T-cell (primary cell): ENCODE measurements at regions not wholly inside any gene's neighbourhood (a gene's known extent, or its start where the extent isn't known, plus 50 kb on each side); places are given as distances from the start of the nearest gene placed in this dataset.

Experiments
- ATAC-seq, 4 experiments: fragments of 200-7000 bp in 3 of 4; fragments of 150-1000 bp in 1 of 4; cut with Tn5 transposase; replicated peaks in 1 of 4; 1 replicate in 3 of 4; 2 replicates in 1 of 4; pipeline ENCODE4 v1.10.0; 2021; ENCODE audit warnings: moderate library complexity in 3 of 4, mild to moderate bottlenecking in 2 of 4, moderate number of reproducible peaks in 1 of 4
- CTCF ChIA-PET, 2 donors: fragments of 300-600 bp; sonication (Branson Sonifier 250); formaldehyde crosslinking; loops; one replicate each; lab custom pipeline; 2022; ENCODE audit warnings: antibody characterized with exemption in 2 of 2; lab: Charles Lee
- POLR2A ChIA-PET, 2 donors: fragments of 300-600 bp; sonication (Branson Sonifier 250); formaldehyde crosslinking; loops; one replicate each; lab custom pipeline; 2022; ENCODE audit warnings: antibody characterized with exemption in 2 of 2; lab: Charles Lee
- DNase-seq, 35 experiments: peaks; one replicate each; pipeline versions ENCODE4 v3.0.0 to v3.0.0-alpha.2; 2013 to 2023
- H3K27ac ChIP-seq: one replicate; pipeline ENCODE4 v1.5.1; 2013; ENCODE audit warnings: low read length
- H3K27me3 ChIP-seq, 2 experiments: replicated peaks in 1 of 2; 1 replicate in 1 of 2; 2 replicates in 1 of 2; pipeline versions ENCODE4 v1.6.1 to v1.7.0; 2013; ENCODE audit warnings: low read length in 1 of 2, mixed read lengths in 1 of 2; ENCODE audit not compliant: control insufficient read depth in 2 of 2, insufficient read depth in 2 of 2; ENCODE audit errors: extremely low read depth in 1 of 2
- H3K36me3 ChIP-seq, 2 donors: 1 replicate in 1 of 2; 2 replicates in 1 of 2; pipeline versions ENCODE4 v1.6.1 to v1.7.0; 2013; ENCODE audit warnings: low read length in 1 of 2; ENCODE audit not compliant: control insufficient read depth in 2 of 2, insufficient read depth in 1 of 2; ENCODE audit errors: extremely low read depth in 1 of 2
- H3K4me1 ChIP-seq, 2 experiments: 1 replicate in 1 of 2; 2 replicates in 1 of 2; pipeline versions ENCODE4 v1.6.1 to v1.7.0; 2013; ENCODE audit warnings: low read length in 2 of 2, mixed read lengths in 1 of 2; ENCODE audit not compliant: insufficient read depth in 2 of 2, control insufficient read depth in 1 of 2; ENCODE audit errors: extremely low read depth in 1 of 2
- H3K4me3 ChIP-seq, 2 donors: 1 replicate in 1 of 2; 2 replicates in 1 of 2; pipeline versions ENCODE4 v1.5.1 to v1.7.0; 2013; ENCODE audit warnings: mild to moderate bottlenecking in 2 of 2, low read length in 1 of 2, moderate library complexity in 1 of 2; ENCODE audit not compliant: control insufficient read depth in 1 of 2; ENCODE audit errors: extremely low read depth in 1 of 2
- H3K9me3 ChIP-seq: 2 replicates; pipeline ENCODE4 v1.7.0; 2013
- H3K27ac Mint-ChIP-seq, 2 donors: one replicate each; pipeline ENCODE4 v1.8.0; 2020 to 2021; ENCODE audit warnings: mild to moderate bottlenecking in 2 of 2, mixed read lengths in 2 of 2
- H3K27me3 Mint-ChIP-seq, 2 donors: one replicate each; pipeline ENCODE4 v1.8.0; 2021 to 2022; ENCODE audit warnings: mixed read lengths in 2 of 2
- H3K36me3 Mint-ChIP-seq: one replicate; pipeline ENCODE4 v1.8.0; 2021; ENCODE audit warnings: mixed read lengths
- H3K4me1 Mint-ChIP-seq, 3 donors: one replicate each; pipeline ENCODE4 v1.8.0; 2020 to 2022; ENCODE audit warnings: mixed read lengths in 3 of 3, mild to moderate bottlenecking in 1 of 3
- H3K4me3 Mint-ChIP-seq, 3 donors: one replicate each; pipeline ENCODE4 v1.8.0; 2020 to 2022; ENCODE audit warnings: mild to moderate bottlenecking in 3 of 3, mixed read lengths in 3 of 3, moderate library complexity in 3 of 3
- H3K9me3 Mint-ChIP-seq, 3 donors: one replicate each; pipeline ENCODE4 v1.8.0; 2020 to 2022; ENCODE audit warnings: mixed read lengths in 3 of 3
- WGBS: methylation state at CpG from one replicate; pipeline ENCODE4 v1.1.5; 2013; ENCODE audit warnings: missing lambda C conversion rate; ENCODE audit not compliant: insufficient coverage; 5-methylcytosine and 5-hydroxymethylcytosine counted together

DNA sequence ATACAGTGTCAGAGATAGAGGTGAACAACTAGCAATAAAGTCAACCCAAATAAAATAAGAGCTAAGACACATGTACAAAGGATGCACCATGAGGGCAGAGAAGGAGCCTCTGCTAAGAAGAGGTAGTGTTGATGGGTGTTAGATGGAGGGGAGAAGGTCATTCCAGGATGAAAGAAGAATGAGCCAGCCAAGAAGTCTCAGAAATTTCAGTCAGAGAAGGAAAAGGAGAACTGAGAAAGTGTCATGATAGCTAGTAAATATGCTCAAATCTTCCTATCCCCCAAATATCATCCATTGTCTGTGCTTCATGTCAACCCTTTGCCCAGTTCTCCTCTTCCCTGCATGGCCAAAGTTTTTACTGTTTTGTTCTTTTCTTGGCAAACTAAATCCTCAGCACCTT lies 225.2 kb upstream of the BTG1 start:
- peak overlapping the region in 1 of 2 donors; percentile 3 for H3K27ac Mint-ChIP-seq
- ATAC-seq (no peak), DNase-seq (no peak)
- CTCF ChIA-PET = no interaction called here
- POLR2A ChIA-PET = interaction anchor here in 1 of 2 donors (0.6 kb wide), 1 partner anchor 171 kb away, joined by 9 read pairs; no protein-coding TSS in a partner anchor
- no peak overlapping the region for H3K4me3 Mint-ChIP-seq
- H3K9me3 Mint-ChIP-seq = no peaks in the 10 kb centered on the region
- Histone ChIP-seq H3K9me3 (no peaks in the 10 kb centered on the region), H3K4me1 (no peaks in the 10 kb centered on the region), H3K4me3 (no peak overlapping the region), H3K36me3 (no peaks in the 10 kb centered on the region), H3K27ac (no peak overlapping the region), H3K27me3 (no peaks in the 10 kb centered on the region)
- H3K4me1 Mint-ChIP-seq = peaks cover 15 to 45% (median 27%) of the 10 kb centered on the region in 3 donors
- no peaks in the 10 kb centered on the region for H3K36me3 Mint-ChIP-seq
- H3K27me3 Mint-ChIP-seq = no peaks in the 10 kb centered on the region

DNA sequence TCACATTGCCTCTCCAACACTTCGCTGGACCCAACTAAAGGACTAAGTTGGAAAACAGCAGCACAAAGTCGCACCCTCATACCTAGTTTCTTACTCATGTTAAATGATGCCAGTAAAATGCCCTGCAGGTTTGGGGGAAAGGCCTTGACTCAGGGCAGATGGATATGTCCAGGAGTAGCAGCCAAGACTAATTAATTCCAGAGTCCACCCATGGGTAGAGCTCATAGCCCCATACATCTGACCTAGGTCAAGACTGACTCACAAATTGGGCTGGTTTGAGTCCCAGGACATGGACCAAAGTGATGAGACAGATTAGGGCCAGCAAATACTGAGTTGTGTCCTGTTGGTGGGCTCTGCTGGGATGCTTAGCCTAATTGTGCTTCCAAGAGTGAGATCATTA lies 224.0 kb upstream of the BTG1 start:
- Mint-ChIP-seq H3K9me3 (no peaks in the 10 kb centered on the region), H3K27ac (no peak overlapping the region), H3K4me1 (peaks cover 18 to 46% (median 37%) of the 10 kb centered on the region in 3 donors), H3K4me3 (no peak overlapping the region), H3K36me3 (no peaks in the 10 kb centered on the region), H3K27me3 (no peaks in the 10 kb centered on the region)
- H3K4me3 ChIP-seq = no peak overlapping the region
- no peak for ATAC-seq
- ChIA-PET POLR2A (interaction anchor here in 1 of 2 donors (0.6 kb wide), 1 partner anchor 38 kb away, joined by 3 read pairs; no protein-coding TSS in a partner anchor), CTCF (interaction anchor here in 1 of 2 donors (0.6 kb wide), 1 partner anchor 248 kb away, joined by 3 read pairs; no protein-coding TSS in a partner anchor)
- H3K4me1 ChIP-seq = peaks cover 2 to 7% of the 10 kb centered on the region in 2 experiments
- H3K36me3 ChIP-seq = no peaks in the 10 kb centered on the region
- no peak for DNase-seq
- H3K9me3 ChIP-seq = no peaks in the 10 kb centered on the region
- no peak overlapping the region for H3K27ac ChIP-seq
- no CpG with 5 or more reads among the region's 2 CpGs for WGBS
- no peaks in the 10 kb centered on the region for H3K27me3 ChIP-seq

DNA sequence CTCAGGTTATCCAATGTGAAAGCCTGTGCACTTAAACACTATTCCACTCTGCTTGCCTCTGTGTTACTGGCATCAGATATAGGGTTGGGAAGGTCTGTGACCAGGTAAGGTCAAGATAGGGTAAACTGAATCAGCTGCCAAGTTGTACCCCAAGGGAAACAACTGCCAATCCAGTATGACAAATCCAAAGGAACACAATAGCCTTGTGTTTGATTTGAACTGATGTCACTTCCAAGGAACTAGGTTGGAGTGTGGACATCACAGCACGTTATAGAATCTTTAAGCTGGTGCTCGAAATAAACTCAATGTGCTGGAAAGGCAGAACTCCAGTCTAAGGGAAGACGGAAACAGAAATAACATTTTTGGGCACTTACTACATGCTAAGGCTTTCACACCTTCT lies 223.4 kb upstream of the BTG1 start:
- CTCF ChIA-PET = no interaction called here
- H3K27me3 Mint-ChIP-seq = no peaks in the 10 kb centered on the region

DNA sequence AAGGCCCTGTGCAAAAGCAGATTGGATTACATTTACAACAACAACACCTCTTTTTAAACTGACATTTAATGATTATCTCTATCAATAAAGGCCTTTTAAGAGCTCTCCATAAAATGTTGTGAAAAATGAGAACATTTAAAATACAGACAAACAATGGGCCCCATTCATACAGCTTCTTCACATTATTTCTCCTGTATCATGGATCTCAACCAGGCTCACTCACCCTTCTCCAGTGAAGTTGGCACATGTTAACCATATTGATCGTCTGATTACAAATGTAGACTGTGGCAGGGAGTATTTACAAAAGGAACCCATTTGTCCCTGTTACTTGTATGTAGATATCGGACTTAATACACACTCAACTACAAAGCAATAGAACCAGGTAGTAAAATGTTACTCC lies 220.2 kb upstream of the BTG1 start:
- CTCF ChIA-PET = interaction anchor here in 1 of 2 donors (0.6 kb wide), 1 partner anchor 109 kb away, joined by 4 read pairs; no protein-coding TSS in a partner anchor
- DNase-seq = no peak

More for the DNA sequence above, 223.4 kb upstream of the BTG1 start:
- no peak overlapping the region for H3K27ac ChIP-seq
- POLR2A ChIA-PET = interaction anchor here in 1 of 2 donors (0.6 kb wide), 1 partner anchor 31 kb away, joined by 4 read pairs; no protein-coding TSS in a partner anchor
- no peak overlapping the region for H3K27ac Mint-ChIP-seq
- H3K36me3 ChIP-seq = no peaks in the 10 kb centered on the region
- DNase-seq (no peak), ATAC-seq (no peak)
- H3K36me3 Mint-ChIP-seq = no peaks in the 10 kb centered on the region
- H3K4me1 ChIP-seq = peaks cover 8% of the 10 kb centered on the region in 2 experiments
- no CpG with 5 or more reads among the region's 3 CpGs for WGBS
- peaks cover 23 to 46% (median 38%) of the 10 kb centered on the region in 3 donors for H3K4me1 Mint-ChIP-seq
- no peaks in the 10 kb centered on the region for H3K9me3 Mint-ChIP-seq
- H3K4me3 Mint-ChIP-seq = no peak overlapping the region
- no peaks in the 10 kb centered on the region for H3K9me3 ChIP-seq
- no peak overlapping the region for H3K4me3 ChIP-seq
- no peaks in the 10 kb centered on the region for H3K27me3 ChIP-seq

DNA sequence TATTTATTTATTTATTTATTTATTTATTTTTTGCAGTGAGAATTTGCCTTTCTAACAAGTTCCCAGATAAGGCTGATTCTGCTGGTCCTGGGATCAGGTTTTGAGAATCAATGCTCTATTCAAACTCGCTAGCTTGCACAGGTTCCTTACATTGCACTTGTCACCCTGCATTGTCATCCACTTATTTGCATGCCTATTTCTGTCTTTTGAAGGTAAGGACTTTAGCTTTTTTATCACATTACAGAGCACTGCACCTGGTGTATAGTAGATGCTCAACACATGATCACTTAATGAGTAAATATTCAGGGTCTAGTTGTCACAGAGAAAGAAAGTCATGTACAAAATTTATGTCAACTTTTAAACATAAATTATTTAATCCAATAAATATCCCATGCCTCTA lies 219.7 kb upstream of the BTG1 start:
- peaks cover 50 to 67% (median 55%) of the 10 kb centered on the region in 3 donors for H3K4me1 Mint-ChIP-seq
- H3K9me3 ChIP-seq = peaks cover 4% of the 10 kb centered on the region
- peak overlapping the region in 1 of 3 donors; percentile 65 for H3K4me3 Mint-ChIP-seq
- POLR2A ChIA-PET = interaction anchor here (0.5 to 1.2 kb wide), 4 partner anchors 33 to 217 kb away, joined by 3 to 5 read pairs (median 4); no protein-coding TSS in a partner anchor
- no peaks in the 10 kb centered on the region for H3K36me3 ChIP-seq
- no peak for DNase-seq
- H3K9me3 Mint-ChIP-seq = peaks cover 0 to 17% (median 7%) of the 10 kb centered on the region in 3 donors
- H3K4me3 ChIP-seq = no peak overlapping the region
- H3K4me1 ChIP-seq = peaks cover 22 to 24% of the 10 kb centered on the region in 2 experiments
- ATAC-seq = no peak
- no CpG with 5 or more reads among the region's 1 CpG for WGBS
- H3K27me3 ChIP-seq = no peaks in the 10 kb centered on the region
- CTCF ChIA-PET = interaction anchor here (0.5 to 0.6 kb wide), 2 partner anchors 108 to 786 kb away, joined by 3 to 4 read pairs; no protein-coding TSS in a partner anchor
- H3K36me3 Mint-ChIP-seq = peaks cover 8% of the 10 kb centered on the region
- no peak overlapping the region for H3K27ac ChIP-seq
- no peaks in the 10 kb centered on the region for H3K27me3 Mint-ChIP-seq
- H3K27ac Mint-ChIP-seq = peak overlapping the region; percentile 76 to 79

More for the DNA sequence above, 220.2 kb upstream of the BTG1 start:
- H3K4me1 Mint-ChIP-seq = peaks cover 50 to 67% (median 55%) of the 10 kb centered on the region in 3 donors
- no CpG with 5 or more reads among the region's 2 CpGs for WGBS
- peak overlapping the region in 1 of 3 donors; percentile 2 for H3K4me3 Mint-ChIP-seq
- H3K27me3 ChIP-seq = no peaks in the 10 kb centered on the region
- H3K4me3 ChIP-seq = no peak overlapping the region
- H3K27ac ChIP-seq = no peak overlapping the region
- ATAC-seq = no peak
- peaks cover 0 to 12% (median 3%) of the 10 kb centered on the region in 3 donors for H3K9me3 Mint-ChIP-seq
- H3K27me3 Mint-ChIP-seq = no peaks in the 10 kb centered on the region
- POLR2A ChIA-PET = interaction anchor here in 1 of 2 donors (1.2 kb wide), 1 partner anchor 33 kb away, joined by 3 read pairs; no protein-coding TSS in a partner anchor
- H3K36me3 ChIP-seq = no peaks in the 10 kb centered on the region
- peaks cover 19 to 23% of the 10 kb centered on the region in 2 experiments for H3K4me1 ChIP-seq
- peaks cover 4% of the 10 kb centered on the region for H3K9me3 ChIP-seq
- peak overlapping the region; percentile 76 to 79 for H3K27ac Mint-ChIP-seq
- H3K36me3 Mint-ChIP-seq = peaks cover 8% of the 10 kb centered on the region

DNA sequence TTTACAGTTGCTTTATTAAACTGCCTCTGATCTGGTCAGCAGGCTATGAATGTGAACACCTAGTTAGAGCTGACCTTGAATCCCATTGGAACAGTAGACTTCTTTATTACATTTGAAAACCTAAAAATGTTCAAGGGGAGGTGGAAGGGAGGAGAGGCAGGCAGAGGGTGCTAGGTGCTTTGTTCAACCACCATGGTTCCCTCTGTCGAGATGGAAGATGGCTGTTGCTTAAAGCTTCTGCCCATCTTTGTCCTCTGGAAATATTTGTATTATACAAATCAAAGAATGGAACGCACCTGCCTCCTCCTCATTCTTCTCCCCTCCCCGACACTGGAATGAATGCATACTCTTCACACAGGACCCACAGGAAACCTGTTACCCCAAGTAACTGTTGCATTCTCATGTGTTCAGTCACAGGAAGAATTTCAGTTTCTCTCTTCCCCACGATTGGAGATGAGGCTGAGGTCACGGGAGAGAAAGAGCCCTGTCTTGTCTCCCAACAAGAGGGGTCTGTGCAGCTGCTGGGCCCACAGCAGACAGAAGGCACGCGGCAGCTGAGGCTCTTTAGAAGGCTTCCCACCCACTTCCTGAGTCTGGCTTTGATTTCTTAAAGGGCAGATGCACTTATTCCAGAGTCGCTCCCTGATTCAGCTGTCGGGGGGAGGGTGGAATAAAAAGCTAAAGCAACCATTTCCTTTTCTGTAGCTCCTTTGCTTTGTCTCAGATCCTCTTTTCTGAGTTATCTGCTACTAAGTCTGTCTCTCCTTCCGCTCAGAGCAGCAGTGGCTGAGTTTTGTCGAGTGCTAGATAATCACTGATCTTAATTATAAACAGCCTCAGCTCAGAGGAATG lies 217.9 kb upstream of the BTG1 start:
- Mint-ChIP-seq H3K36me3 (peaks cover 13% of the 10 kb centered on the region), H3K4me1 (peaks cover 67 to 74% (median 73%) of the 10 kb centered on the region in 3 donors), H3K9me3 (peaks cover 0 to 29% (median 11%) of the 10 kb centered on the region in 3 donors), H3K4me3 (peak overlapping the region; percentile 65 to 78 (median 69)), H3K27me3 (no peaks in the 10 kb centered on the region), H3K27ac (peak overlapping the region; percentile 96 to 98)
- no peaks in the 10 kb centered on the region for H3K27me3 ChIP-seq
- POLR2A ChIA-PET = interaction anchor here (0.6 to 2.6 kb wide), 14 partner anchors 11 to 1056 kb away, joined by 3 to 19 read pairs (median 4); partner anchors contain the start of gene BTG1 (in 2 of the 2)
- DNase-seq = peak; percentile 5 to 67 (median 40)
- ATAC-seq = peak; percentile 68 to 73 (median 70)
- peak overlapping the region; percentile 18 to 29 for H3K4me3 ChIP-seq
- WGBS = 20% methylated on average over 3 of the region's 11 CpGs
- CTCF ChIA-PET = interaction anchor here (0.5 to 1.5 kb wide), 5 partner anchors 16 to 207 kb away, joined by 3 to 9 read pairs (median 4); no protein-coding TSS in a partner anchor
- H3K9me3 ChIP-seq = peaks cover 6% of the 10 kb centered on the region
- no peaks in the 10 kb centered on the region for H3K36me3 ChIP-seq
- peak overlapping the region; percentile 76 for H3K27ac ChIP-seq
- H3K4me1 ChIP-seq = peaks cover 25 to 36% of the 10 kb centered on the region in 2 experiments
